GM23338 (cell line): ENCODE measurements at regions not wholly inside any gene's neighbourhood (a gene's known extent, or its start where the extent isn't known, plus 50 kb on each side); places are given as distances from the start of the nearest gene placed in this dataset.

Experiments
- ATAC-seq: fragments of 200-7000 bp; cut with Tn5 transposase; 3 replicates; pipeline ENCODE4 v1.9.1; 2020
- DNase-seq: peaks from one replicate; pipeline ENCODE4 v3.0.0-alpha.2; 2015; ENCODE audit warnings: low spot score
- H2AFZ ChIP-seq: fragments of 200-600 bp; sonication (generic); 2 replicates; pipeline ENCODE4 v1.8.0; 2016; ENCODE audit warnings: antibody characterized with exemption, mild to moderate bottlenecking, moderate library complexity
- H3F3A ChIP-seq: fragments of 200-600 bp; sonication (generic); replicated peaks from 2 replicates; pipeline ENCODE4 v1.8.0; 2017; ENCODE audit warnings: antibody characterized with exemption, mixed run types, low read depth
- H3K27ac ChIP-seq: fragments of 200-600 bp; sonication (generic); 2 replicates; pipeline ENCODE4 v1.6.1; 2016; ENCODE audit warnings: low read depth
- H3K27me3 ChIP-seq: fragments of 200-600 bp; sonication (generic); 2 replicates; pipeline ENCODE4 v1.8.0; 2016; ENCODE audit warnings: mild to moderate bottlenecking, mixed run types, moderate library complexity; ENCODE audit not compliant: insufficient read depth
- H3K36me3 ChIP-seq: fragments of 200-600 bp; sonication (generic); 2 replicates; pipeline ENCODE4 v1.8.0; 2016; ENCODE audit warnings: mild to moderate bottlenecking; ENCODE audit not compliant: insufficient read depth
- H3K4me1 ChIP-seq: fragments of 200-600 bp; sonication (generic); 2 replicates; pipeline ENCODE4 v1.8.0; 2016; ENCODE audit warnings: mild to moderate bottlenecking, moderate library complexity; ENCODE audit not compliant: insufficient read depth
- H3K4me2 ChIP-seq: fragments of 200-600 bp; sonication (generic); 2 replicates; pipeline ENCODE4 v1.7.1; 2017; ENCODE audit warnings: mixed run types
- H3K4me3 ChIP-seq: fragments of 200-600 bp; sonication (generic); 2 replicates; pipeline ENCODE4 v1.6.1; 2016; ENCODE audit warnings: mixed run types
- H3K79me2 ChIP-seq: fragments of 200-600 bp; sonication (generic); replicated peaks from 2 replicates; pipeline ENCODE4 v1.8.0; 2017; ENCODE audit warnings: mild to moderate bottlenecking; ENCODE audit not compliant: insufficient read depth
- H3K9me2 ChIP-seq: fragments of 200-600 bp; sonication (generic); 2 replicates; pipeline ENCODE4 v1.8.0; 2017; ENCODE audit not compliant: insufficient read depth
- H4K20me1 ChIP-seq: fragments of 200-600 bp; sonication (generic); replicated peaks from 2 replicates; pipeline ENCODE4 v1.8.0; 2017; ENCODE audit warnings: mild to moderate bottlenecking; ENCODE audit not compliant: insufficient read depth
- H3K27ac Mint-ChIP-seq: 2 replicates; pipeline ENCODE4 v1.8.0; 2020; ENCODE audit warnings: inconsistent platforms, mild to moderate bottlenecking, moderate library complexity, mixed read lengths
- H3K27me3 Mint-ChIP-seq: 3 replicates; pipeline ENCODE4 v1.8.0; 2022; ENCODE audit warnings: low read depth, mild to moderate bottlenecking, moderate library complexity, mixed read lengths, inconsistent platforms; ENCODE audit not compliant: insufficient read depth, poor library complexity
- H3K36me3 Mint-ChIP-seq: 3 replicates; pipeline ENCODE4 v1.8.0; 2021; ENCODE audit warnings: low read depth, mild to moderate bottlenecking, inconsistent platforms, moderate library complexity, mixed read lengths
- H3K4me1 Mint-ChIP-seq: 3 replicates; pipeline ENCODE4 v1.8.0; 2020; ENCODE audit warnings: mild to moderate bottlenecking, inconsistent platforms, mixed read lengths
- H3K4me3 Mint-ChIP-seq: 3 replicates; pipeline ENCODE4 v1.8.0; 2021; ENCODE audit warnings: moderate library complexity, mild to moderate bottlenecking, inconsistent platforms, mixed read lengths
- H3K9me3 Mint-ChIP-seq: 3 replicates; pipeline ENCODE4 v1.8.0; 2020; ENCODE audit warnings: moderate library complexity, mild to moderate bottlenecking, inconsistent platforms, mixed read lengths
- CREB1 ChIP-seq: fragments of 250-450 bp; sonication (Bioruptor Pico); IDR thresholded peaks from 2 replicates; pipeline ENCODE4 v1.5.0; 2020; ENCODE audit warnings: low read depth, mild to moderate bottlenecking, moderate library complexity
- CTCF ChIP-seq, 2 experiments: fragments of 200-600 bp in 1 of 2; sonication (generic) in 1 of 2; conservative IDR thresholded peaks; 2 replicates each; pipeline versions ENCODE4 v1.5.1 to v1.6.1; 2016 to 2017; ENCODE audit warnings: antibody characterized with exemption in 2 of 2, low read depth in 2 of 2, mild to moderate bottlenecking in 2 of 2, moderate library complexity in 1 of 2
- EZH2 ChIP-seq: fragments of 200-600 bp; sonication (generic); IDR thresholded peaks from one replicate; pipeline ENCODE4 v1.8.0; 2017; ENCODE audit warnings: antibody characterized with exemption, mild to moderate bottlenecking, low read depth; ENCODE audit not compliant: unreplicated experiment
- EZH2phosphoT487 ChIP-seq: fragments of 200-600 bp; sonication (generic); IDR thresholded peaks from one replicate; pipeline ENCODE4 v1.8.1; 2018; ENCODE audit warnings: antibody characterized with exemption; ENCODE audit not compliant: unreplicated experiment
- JUNB ChIP-seq: IDR thresholded peaks from one replicate; pipeline ENCODE4 v1.6.1; 2016; ENCODE audit warnings: antibody characterized with exemption; ENCODE audit not compliant: unreplicated experiment
- NANOG ChIP-seq: IDR thresholded peaks from 2 replicates; pipeline ENCODE4 v1.6.1; 2016; ENCODE audit warnings: antibody characterized with exemption, borderline replicate concordance
- POLR2AphosphoS5 ChIP-seq: IDR thresholded peaks from 2 replicates; pipeline ENCODE4 v1.6.1; 2016; ENCODE audit warnings: antibody characterized with exemption, low read depth
- STAT1 ChIP-seq: IDR thresholded peaks from one replicate; pipeline ENCODE4 v1.6.1; 2016; ENCODE audit warnings: antibody characterized with exemption; ENCODE audit not compliant: unreplicated experiment
- ZNF114 ChIP-seq: fragments of 250-450 bp; sonication (Bioruptor Pico); IDR thresholded peaks from 2 replicates; pipeline ENCODE4 v1.5.0; 2020; ENCODE audit warnings: mild to moderate bottlenecking, moderate library complexity
- ZNF331 ChIP-seq: fragments of 250-450 bp; sonication (Bioruptor Pico); IDR thresholded peaks from 2 replicates; pipeline ENCODE4 v1.5.0; 2020; ENCODE audit warnings: low read depth, mild to moderate bottlenecking, moderate library complexity
- TF ChIP-seq, protein P1 (sequence below): IDR thresholded peaks from 2 replicates; pipeline ENCODE4 v1.6.1; 2016; ENCODE audit warnings: antibody characterized with exemption
- TF ChIP-seq, protein P2 (sequence below): IDR thresholded peaks from one replicate; pipeline ENCODE4 v1.6.1; 2018; ENCODE audit warnings: antibody characterized with exemption; ENCODE audit not compliant: unreplicated experiment
- TF ChIP-seq, protein P3 (sequence below): fragments of 250-450 bp; sonication (Bioruptor Pico); IDR thresholded peaks from 2 replicates; pipeline ENCODE4 v1.5.0; 2020; ENCODE audit warnings: mild to moderate bottlenecking, moderate library complexity

DNA sequence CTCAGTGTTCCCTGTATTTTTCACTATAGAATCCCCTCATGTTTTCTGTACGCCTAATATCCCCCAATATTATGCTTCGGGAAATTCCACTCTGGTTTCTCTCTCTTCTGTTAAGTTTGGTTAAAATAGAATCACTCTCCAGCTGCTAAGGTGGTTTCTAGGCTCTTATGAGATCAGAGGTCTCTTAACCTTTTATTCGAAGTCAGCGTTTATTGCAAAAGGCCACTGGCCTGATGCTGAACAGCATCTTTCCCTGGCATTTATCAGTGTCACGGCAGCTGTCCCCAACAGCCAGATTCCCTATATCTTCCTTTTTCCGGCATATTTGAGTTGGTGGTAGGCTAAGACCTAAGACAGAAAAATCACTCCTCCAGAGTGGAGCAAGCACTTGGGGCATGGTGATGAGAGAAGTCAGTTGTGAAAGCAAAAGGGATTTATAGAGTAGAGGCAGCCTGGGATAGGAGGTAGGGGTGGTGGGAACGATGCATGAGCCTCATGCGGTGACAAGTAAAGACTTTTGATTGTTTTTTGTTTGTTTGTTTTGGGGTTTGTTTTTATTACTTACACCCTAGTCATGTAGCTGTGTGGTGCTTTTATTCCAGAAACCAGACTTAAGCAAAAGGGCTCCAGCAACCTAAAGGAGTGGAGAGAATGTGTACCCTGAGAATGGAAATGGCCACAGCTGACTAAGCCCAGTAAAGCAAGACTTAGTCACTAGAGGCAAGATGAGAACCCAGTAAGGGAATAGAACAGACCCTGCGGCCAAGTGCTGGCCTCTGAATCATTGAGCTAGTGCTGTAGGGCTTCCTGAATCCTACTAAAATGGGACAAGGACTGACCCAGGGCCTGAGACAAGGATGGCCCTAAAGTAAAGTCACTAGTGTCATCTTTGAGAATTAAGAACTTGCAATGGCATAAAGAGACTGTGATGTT lies 197.6 kb upstream of the PRNP start:
- 0 out of 2 replicates have a peak overlapping the region, but pooled peaks have one; percentile 14 for H2AFZ ChIP-seq
- 0 out of 2 replicates have a peak, but pooled peaks cover 7% of the 10 kb centered on the region for H3K9me2 ChIP-seq
- H3K4me2 ChIP-seq = no peak overlapping the region
- H3K4me1 ChIP-seq = peaks cover 23% of the 10 kb centered on the region
- no peaks in the 10 kb centered on the region for H4K20me1 ChIP-seq
- Mint-ChIP-seq H3K36me3 (no peaks in the 10 kb centered on the region), H3K4me1 (peaks cover 27% of the 10 kb centered on the region), H3K27ac (no peak overlapping the region), H3K9me3 (no peaks in the 10 kb centered on the region), H3K4me3 (no peak overlapping the region), H3K27me3 (no peaks in the 10 kb centered on the region)
- TF ChIP-seq, protein P1, sequence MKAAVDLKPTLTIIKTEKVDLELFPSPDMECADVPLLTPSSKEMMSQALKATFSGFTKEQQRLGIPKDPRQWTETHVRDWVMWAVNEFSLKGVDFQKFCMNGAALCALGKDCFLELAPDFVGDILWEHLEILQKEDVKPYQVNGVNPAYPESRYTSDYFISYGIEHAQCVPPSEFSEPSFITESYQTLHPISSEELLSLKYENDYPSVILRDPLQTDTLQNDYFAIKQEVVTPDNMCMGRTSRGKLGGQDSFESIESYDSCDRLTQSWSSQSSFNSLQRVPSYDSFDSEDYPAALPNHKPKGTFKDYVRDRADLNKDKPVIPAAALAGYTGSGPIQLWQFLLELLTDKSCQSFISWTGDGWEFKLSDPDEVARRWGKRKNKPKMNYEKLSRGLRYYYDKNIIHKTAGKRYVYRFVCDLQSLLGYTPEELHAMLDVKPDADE = no peak
- no peak for TF ChIP-seq CREB1 (CRISPR knock-in tag)
- TF ChIP-seq ZNF331 = no peak
- TF ChIP-seq, protein P2, sequence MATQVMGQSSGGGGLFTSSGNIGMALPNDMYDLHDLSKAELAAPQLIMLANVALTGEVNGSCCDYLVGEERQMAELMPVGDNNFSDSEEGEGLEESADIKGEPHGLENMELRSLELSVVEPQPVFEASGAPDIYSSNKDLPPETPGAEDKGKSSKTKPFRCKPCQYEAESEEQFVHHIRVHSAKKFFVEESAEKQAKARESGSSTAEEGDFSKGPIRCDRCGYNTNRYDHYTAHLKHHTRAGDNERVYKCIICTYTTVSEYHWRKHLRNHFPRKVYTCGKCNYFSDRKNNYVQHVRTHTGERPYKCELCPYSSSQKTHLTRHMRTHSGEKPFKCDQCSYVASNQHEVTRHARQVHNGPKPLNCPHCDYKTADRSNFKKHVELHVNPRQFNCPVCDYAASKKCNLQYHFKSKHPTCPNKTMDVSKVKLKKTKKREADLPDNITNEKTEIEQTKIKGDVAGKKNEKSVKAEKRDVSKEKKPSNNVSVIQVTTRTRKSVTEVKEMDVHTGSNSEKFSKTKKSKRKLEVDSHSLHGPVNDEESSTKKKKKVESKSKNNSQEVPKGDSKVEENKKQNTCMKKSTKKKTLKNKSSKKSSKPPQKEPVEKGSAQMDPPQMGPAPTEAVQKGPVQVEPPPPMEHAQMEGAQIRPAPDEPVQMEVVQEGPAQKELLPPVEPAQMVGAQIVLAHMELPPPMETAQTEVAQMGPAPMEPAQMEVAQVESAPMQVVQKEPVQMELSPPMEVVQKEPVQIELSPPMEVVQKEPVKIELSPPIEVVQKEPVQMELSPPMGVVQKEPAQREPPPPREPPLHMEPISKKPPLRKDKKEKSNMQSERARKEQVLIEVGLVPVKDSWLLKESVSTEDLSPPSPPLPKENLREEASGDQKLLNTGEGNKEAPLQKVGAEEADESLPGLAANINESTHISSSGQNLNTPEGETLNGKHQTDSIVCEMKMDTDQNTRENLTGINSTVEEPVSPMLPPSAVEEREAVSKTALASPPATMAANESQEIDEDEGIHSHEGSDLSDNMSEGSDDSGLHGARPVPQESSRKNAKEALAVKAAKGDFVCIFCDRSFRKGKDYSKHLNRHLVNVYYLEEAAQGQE = no peak
- no peak for TF ChIP-seq CTCF (conservative IDR thresholded peaks at IDR 0.05; ENCODE audit: low read depth in 2 of 2)
- TF ChIP-seq POLR2AphosphoS5 = no peak
- no peak for TF ChIP-seq ZNF114 (CRISPR knock-in tag)
- TF ChIP-seq EZH2 = no peak
- no peak for TF ChIP-seq STAT1
- TF ChIP-seq JUNB = no peak
- TF ChIP-seq EZH2phosphoT487 = no peak
- TF ChIP-seq, protein P3, sequence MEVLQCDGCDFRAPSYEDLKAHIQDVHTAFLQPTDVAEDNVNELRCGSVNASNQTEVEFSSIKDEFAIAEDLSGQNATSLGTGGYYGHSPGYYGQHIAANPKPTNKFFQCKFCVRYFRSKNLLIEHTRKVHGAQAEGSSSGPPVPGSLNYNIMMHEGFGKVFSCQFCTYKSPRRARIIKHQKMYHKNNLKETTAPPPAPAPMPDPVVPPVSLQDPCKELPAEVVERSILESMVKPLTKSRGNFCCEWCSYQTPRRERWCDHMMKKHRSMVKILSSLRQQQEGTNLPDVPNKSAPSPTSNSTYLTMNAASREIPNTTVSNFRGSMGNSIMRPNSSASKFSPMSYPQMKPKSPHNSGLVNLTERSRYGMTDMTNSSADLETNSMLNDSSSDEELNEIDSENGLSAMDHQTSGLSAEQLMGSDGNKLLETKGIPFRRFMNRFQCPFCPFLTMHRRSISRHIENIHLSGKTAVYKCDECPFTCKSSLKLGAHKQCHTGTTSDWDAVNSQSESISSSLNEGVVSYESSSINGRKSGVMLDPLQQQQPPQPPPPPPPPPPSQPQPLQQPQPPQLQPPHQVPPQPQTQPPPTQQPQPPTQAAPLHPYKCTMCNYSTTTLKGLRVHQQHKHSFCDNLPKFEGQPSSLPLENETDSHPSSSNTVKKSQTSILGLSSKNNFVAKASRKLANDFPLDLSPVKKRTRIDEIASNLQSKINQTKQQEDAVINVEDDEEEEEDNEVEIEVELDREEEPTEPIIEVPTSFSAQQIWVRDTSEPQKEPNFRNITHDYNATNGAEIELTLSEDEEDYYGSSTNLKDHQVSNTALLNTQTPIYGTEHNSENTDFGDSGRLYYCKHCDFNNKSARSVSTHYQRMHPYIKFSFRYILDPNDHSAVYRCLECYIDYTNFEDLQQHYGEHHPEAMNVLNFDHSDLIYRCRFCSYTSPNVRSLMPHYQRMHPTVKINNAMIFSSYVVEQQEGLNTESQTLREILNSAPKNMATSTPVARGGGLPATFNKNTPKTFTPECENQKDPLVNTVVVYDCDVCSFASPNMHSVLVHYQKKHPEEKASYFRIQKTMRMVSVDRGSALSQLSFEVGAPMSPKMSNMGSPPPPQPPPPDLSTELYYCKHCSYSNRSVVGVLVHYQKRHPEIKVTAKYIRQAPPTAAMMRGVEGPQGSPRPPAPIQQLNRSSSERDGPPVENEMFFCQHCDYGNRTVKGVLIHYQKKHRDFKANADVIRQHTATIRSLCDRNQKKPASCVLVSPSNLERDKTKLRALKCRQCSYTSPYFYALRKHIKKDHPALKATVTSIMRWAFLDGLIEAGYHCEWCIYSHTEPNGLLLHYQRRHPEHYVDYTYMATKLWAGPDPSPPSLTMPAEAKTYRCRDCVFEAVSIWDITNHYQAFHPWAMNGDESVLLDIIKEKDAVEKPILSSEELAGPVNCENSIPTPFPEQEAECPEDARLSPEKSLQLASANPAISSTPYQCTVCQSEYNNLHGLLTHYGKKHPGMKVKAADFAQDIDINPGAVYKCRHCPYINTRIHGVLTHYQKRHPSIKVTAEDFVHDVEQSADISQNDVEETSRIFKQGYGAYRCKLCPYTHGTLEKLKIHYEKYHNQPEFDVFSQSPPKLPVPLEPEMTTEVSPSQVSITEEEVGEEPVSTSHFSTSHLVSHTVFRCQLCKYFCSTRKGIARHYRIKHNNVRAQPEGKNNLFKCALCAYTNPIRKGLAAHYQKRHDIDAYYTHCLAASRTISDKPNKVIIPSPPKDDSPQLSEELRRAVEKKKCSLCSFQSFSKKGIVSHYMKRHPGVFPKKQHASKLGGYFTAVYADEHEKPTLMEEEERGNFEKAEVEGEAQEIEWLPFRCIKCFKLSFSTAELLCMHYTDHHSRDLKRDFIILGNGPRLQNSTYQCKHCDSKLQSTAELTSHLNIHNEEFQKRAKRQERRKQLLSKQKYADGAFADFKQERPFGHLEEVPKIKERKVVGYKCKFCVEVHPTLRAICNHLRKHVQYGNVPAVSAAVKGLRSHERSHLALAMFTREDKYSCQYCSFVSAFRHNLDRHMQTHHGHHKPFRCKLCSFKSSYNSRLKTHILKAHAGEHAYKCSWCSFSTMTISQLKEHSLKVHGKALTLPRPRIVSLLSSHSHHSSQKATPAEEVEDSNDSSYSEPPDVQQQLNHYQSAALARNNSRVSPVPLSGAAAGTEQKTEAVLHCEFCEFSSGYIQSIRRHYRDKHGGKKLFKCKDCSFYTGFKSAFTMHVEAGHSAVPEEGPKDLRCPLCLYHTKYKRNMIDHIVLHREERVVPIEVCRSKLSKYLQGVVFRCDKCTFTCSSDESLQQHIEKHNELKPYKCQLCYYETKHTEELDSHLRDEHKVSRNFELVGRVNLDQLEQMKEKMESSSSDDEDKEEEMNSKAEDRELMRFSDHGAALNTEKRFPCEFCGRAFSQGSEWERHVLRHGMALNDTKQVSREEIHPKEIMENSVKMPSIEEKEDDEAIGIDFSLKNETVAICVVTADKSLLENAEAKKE (CRISPR knock-in tag) = no peak
- no peak for TF ChIP-seq NANOG
- ATAC-seq (no peak), DNase-seq (no peak)
- H3K36me3 ChIP-seq = no peaks in the 10 kb centered on the region
- no peaks in the 10 kb centered on the region for H3K27me3 ChIP-seq
- no peak overlapping the region for H3K27ac ChIP-seq
- H3F3A ChIP-seq = no peaks in the 10 kb centered on the region
- no peaks in the 10 kb centered on the region for H3K79me2 ChIP-seq
- no peak overlapping the region for H3K4me3 ChIP-seq
